ENCODE measurements at regions not wholly inside any gene's neighbourhood (a gene's known extent, or its start where the extent isn't known, plus 50 kb on each side); places are given as distances from the start of the nearest gene placed in this dataset.
"Not testable (repeated sequence)": the region's sequence is repeated elsewhere in the genome, so short reads cannot be mapped to it uniquely, and the experiment has no call there.

- no peak for DNase-seq (ENCODE audit: low spot score)
- intact Hi-C loops (cut with DNase I), result no loop called here
These were observed 366.5 kb downstream of the IRS2 start for GRCh38 chr13:109419896-109420295.

- intact Hi-C loops (cut with DNase I), result no loop called here
- no peak for DNase-seq (ENCODE audit: low spot score)
These were observed 368.3 kb downstream of the IRS2 start for GRCh38 chr13:109418111-109418510.

GRCh38 chr13:109416001-109416400 lies 370.4 kb downstream of the IRS2 start:
- DNase-seq (ENCODE audit: low spot score), result no peak
- intact Hi-C loops (cut with DNase I), result no loop called here

- DNase-seq (ENCODE audit: low spot score), result no peak
- intact Hi-C loops (cut with DNase I), result no loop called here
These were observed 371.3 kb downstream of the IRS2 start for GRCh38 chr13:109415057-109415456.

- intact Hi-C loops (cut with DNase I), result no loop called here
- DNase-seq (ENCODE audit: low spot score), result peak; percentile 87
These were observed 374.0 kb downstream of the IRS2 start for GRCh38 chr13:109412283-109412901.

- intact Hi-C loops (cut with DNase I), result no loop called here
- DNase-seq (ENCODE audit: low spot score), result no peak
These were observed 375.5 kb downstream of the IRS2 start for GRCh38 chr13:109410868-109411267.

- intact Hi-C loops (cut with DNase I), result no loop called here
- DNase-seq (ENCODE audit: low spot score), result no peak
These were observed 377.6 kb downstream of the IRS2 start for GRCh38 chr13:109408591-109409382.

- DNase-seq (ENCODE audit: low spot score), result no peak
- intact Hi-C loops (cut with DNase I), result no loop called here
These were observed 379.9 kb downstream of the IRS2 start for GRCh38 chr13:109406376-109406992.

- DNase-seq (ENCODE audit: low spot score), result no peak
- intact Hi-C loops (cut with DNase I), result no loop called here
These were observed 383.4 kb downstream of the IRS2 start for GRCh38 chr13:109403012-109403421.

- no peak for DNase-seq (ENCODE audit: low spot score)
- intact Hi-C loops (cut with DNase I), result no loop called here
These were observed 384.5 kb downstream of the IRS2 start for GRCh38 chr13:109401891-109402290.

GRCh38 chr13:109401307-109401706 lies 385.1 kb downstream of the IRS2 start:
- intact Hi-C loops (cut with DNase I), result no loop called here
- DNase-seq (ENCODE audit: low spot score), result no peak

- intact Hi-C loops (cut with DNase I), result no loop called here
These were observed 385.6 kb downstream of the IRS2 start for GRCh38 chr13:109400624-109401257.

GRCh38 chr13:109400209-109400608 lies 386.2 kb downstream of the IRS2 start:
- DNase-seq (ENCODE audit: low spot score), result peak; percentile 82
- intact Hi-C loops (cut with DNase I), result no loop called here

More at GRCh38 chr13:109400624-109401257, 385.6 kb downstream of the IRS2 start:
- no peak for DNase-seq (ENCODE audit: low spot score)

GRCh38 chr13:109398071-109398470 lies 388.3 kb downstream of the IRS2 start:
- DNase-seq (ENCODE audit: low spot score), result not testable (repeated sequence)

GRCh38 chr13:109397285-109397684 lies 389.1 kb downstream of the IRS2 start:
- intact Hi-C loops (cut with DNase I), result no loop called here
- no peak for DNase-seq (ENCODE audit: low spot score)

More at GRCh38 chr13:109398071-109398470, 388.3 kb downstream of the IRS2 start:
- intact Hi-C loops (cut with DNase I), result not testable (repeated sequence)

GRCh38 chr13:109396266-109396665 lies 390.1 kb downstream of the IRS2 start:
- intact Hi-C loops (cut with DNase I), result no loop called here
- no peak for DNase-seq (ENCODE audit: low spot score)

- intact Hi-C loops (cut with DNase I), result no loop called here
- no peak for DNase-seq (ENCODE audit: low spot score)
These were observed 391.4 kb downstream of the IRS2 start for GRCh38 chr13:109395014-109395413.

GRCh38 chr13:109394311-109394988 lies 391.9 kb downstream of the IRS2 start:
- intact Hi-C loops (cut with DNase I), result no loop called here
- no peak for DNase-seq (ENCODE audit: low spot score)

GRCh38 chr13:109393045-109393444 lies 393.3 kb downstream of the IRS2 start:
- intact Hi-C loops (cut with DNase I), result no loop called here
- no peak for DNase-seq (ENCODE audit: low spot score)

- intact Hi-C loops (cut with DNase I), result no loop called here
- DNase-seq (ENCODE audit: low spot score), result no peak
These were observed 396.0 kb downstream of the IRS2 start for GRCh38 chr13:109390391-109390790.

Measured in cardiac septum (tissue), 1 donor.